GM18520 (cell line): ENCODE measurements at regions not wholly inside any gene's neighbourhood (a gene's known extent, or its start where the extent isn't known, plus 50 kb on each side); places are given as distances from the start of the nearest gene placed in this dataset.
"Not testable (repeated sequence)": the region's sequence is repeated elsewhere in the genome, so short reads cannot be mapped to it uniquely, and the experiment has no call there.

Experiments
- ATAC-seq: cut with Tn5 transposase; IDR thresholded peaks from one replicate; pipeline ENCODE4 v1.9.1; 2021; ENCODE audit not compliant: unreplicated experiment

DNA sequence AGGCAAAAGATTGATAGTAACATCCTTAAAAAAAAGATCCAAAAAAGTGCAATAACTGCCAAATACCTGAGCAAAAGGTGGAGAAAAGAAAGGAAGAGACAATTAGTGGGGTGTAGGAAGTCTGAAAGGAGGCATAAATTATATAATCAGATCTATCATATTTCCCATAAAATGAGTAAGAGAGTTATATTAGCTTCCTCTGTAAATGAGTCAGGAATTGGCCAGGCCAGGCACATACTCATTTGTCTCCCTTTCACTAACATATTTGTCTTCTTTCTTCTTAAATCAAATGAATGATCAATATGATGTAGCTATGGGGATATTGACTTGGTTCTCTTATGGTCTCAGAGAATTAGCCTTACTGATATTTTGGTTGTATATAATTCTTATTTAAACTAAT lies 292.3 kb upstream of the CADM2 start:
- no peak for ATAC-seq

- no peak for ATAC-seq
Measured at GRCh38 chr3:84679211-84679610, 279.6 kb upstream of the CADM2 start.

DNA sequence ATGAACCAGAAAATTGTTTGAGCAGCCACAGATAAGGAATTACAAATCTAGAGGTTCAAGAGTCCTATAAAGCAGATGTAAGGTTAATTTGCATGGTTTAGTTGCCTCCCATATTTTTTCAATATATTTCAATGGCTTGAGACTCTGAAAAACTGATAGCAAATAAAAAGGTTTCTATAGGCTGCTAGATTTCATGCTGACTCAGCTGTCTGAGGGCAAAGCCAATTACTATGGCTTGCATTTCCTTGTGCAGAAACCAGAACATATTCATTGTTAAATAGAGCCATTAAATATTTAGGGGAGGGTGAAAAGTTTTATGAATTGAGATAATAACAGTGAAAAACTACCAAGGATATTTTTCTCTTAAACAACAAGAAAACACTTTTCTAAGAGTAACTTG lies 278.1 kb upstream of the CADM2 start:
- ATAC-seq, result no peak

GRCh38 chr3:84683493-84683892 lies 275.3 kb upstream of the CADM2 start:
- no peak for ATAC-seq

DNA sequence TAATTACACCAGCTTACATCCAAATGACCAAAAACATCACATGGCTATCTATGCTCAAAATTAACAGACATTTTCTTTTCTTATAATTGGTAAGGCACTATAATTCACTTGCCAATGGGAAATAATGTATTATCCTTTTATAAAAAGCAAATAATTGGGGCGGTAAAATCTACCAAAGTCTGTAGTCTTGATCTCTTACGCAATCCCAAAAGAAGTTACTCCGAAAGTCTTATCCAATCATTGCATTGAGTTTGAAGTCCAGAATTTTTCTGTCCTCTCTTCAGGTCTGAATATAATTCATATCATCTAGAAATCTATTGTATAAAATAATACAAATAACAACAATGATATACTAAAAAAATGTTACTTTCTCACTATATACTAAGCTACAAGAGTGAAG lies 273.3 kb upstream of the CADM2 start:
- no peak for ATAC-seq

- ATAC-seq, result no peak
Measured at GRCh38 chr3:84692261-84692660, 266.5 kb upstream of the CADM2 start.

DNA sequence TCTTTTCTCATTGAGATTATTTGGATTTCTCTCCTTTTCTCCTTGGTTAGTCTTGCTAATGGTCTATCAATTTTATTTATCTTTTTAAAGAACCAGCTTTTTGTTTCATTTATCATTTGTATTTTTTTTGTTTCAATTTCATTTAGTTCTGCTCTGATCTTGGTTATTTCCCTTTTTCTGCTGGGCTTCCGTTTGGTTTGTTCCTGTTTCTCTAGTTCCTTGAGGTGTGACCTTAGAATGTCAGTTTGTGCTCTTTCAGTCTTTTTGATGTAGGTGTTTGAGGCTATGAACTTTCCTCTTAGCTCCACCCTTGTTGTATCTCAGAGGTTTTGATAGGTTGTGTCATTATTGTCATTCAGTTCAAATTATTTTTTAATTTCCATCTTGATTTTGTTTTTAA lies 248.5 kb upstream of the CADM2 start:
- ATAC-seq, result not testable (repeated sequence)

- ATAC-seq, result no peak
Measured at GRCh38 chr3:84717894-84718293, 240.9 kb upstream of the CADM2 start.

- ATAC-seq, result peak; percentile 98
Measured at GRCh38 chr3:84724877-84725276, 233.9 kb upstream of the CADM2 start.

DNA sequence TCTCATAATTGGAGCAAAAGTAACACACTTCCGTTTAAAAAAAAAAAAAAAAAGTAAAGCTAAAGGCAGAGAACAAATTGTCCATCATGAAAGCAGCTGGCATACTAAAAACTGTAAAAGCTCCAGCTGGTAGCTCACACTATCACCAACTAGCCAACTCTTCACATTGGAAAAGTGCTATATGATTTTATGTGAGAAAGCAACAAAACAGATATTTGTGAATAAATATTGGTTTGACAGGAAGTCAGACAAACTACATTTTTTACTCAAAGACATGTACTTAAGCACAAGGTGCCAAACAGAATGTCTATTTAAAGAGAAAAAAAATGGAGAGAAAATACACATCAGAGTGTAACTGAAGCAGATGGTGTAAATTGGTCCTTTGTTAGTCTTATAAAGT lies 231.2 kb upstream of the CADM2 start:
- ATAC-seq, result no peak

GRCh38 chr3:84734731-84735130 lies 224.1 kb upstream of the CADM2 start:
- ATAC-seq, result not testable (repeated sequence)

- no peak for ATAC-seq
Measured at GRCh38 chr3:84738086-84738485, 220.7 kb upstream of the CADM2 start.

DNA sequence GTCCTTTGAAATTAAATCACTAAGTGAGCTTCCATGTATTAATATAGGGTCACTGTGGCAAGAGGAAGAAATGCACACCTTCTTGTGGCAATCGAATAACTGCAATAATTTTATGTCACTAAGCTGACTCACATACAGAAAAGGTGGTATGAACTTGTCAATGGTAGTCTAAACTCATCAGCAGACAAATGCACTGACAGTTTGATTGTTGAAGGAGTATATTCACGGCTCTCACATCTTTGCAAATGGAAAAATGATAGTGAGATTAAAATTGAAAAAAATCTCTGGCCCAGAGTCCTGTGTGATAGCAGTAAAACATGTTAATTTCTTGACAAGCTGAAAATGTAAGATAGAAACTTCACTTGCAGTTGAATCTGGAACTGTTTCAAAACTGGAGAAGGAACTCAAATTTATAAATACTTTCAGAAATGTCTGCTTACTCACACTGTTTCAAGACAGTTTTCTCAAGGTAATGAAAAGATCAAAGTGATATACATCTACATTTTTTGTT lies 215.8 kb upstream of the CADM2 start:
- ATAC-seq, result no peak

- no peak for ATAC-seq
Measured at GRCh38 chr3:84744130-84744529, 214.7 kb upstream of the CADM2 start.

DNA sequence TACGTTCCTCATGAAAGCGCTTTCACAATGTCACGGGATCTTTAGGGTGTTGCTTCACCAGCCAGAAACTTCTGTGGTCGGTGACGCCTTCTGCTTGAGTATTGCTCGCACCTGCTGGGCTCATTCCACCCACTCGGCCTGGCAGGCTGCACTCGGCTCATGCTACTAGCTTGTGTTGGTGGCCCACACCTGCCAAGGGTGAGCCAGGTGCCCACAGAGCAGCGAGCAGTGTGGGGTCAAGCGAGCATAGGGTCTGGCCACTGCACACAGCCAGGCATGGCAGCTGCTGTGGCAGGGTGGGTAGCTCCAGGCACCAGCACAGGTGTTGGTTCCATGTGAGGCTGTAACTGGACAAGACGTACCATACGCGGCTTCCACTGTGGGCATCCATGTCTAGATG lies 202.9 kb upstream of the CADM2 start:
- no peak for ATAC-seq

DNA sequence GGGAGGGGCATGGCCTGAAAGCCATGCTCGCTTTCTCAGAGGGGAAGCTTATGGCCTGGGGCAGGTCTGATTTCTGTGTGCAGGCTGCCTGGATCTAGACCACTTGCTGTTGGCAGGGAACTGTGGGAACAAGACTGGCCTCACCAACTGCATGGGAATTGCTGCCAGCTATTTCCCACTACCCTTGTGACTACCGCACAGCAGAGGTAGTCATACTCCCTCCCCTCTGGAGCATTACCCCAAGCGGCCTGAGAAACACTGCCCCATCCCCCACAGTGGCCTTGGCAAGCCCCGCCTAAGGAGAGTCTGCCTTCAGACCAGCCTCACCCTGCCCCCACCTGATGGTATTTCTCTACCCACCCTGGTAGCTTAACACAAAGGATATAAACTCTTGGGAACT lies 199.4 kb upstream of the CADM2 start:
- no peak for ATAC-seq

DNA sequence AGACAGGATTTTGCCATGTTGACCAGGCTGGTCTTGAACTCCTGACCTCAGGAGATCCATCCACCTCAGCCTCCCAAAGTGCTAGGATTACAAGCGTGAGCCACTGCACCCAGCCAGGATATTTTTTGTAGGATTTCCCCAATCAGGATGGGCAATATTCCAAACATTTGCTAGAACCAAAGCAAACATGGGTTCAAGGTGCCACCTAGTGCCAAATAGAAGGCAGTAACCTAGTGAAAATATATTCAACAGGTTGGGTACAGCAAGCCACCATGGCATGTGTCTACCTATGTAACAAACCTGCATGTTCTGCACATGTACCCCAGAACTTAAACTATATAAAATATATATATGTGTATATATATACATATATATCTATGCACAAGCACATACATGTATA lies 185.9 kb upstream of the CADM2 start:
- ATAC-seq, result no peak

DNA sequence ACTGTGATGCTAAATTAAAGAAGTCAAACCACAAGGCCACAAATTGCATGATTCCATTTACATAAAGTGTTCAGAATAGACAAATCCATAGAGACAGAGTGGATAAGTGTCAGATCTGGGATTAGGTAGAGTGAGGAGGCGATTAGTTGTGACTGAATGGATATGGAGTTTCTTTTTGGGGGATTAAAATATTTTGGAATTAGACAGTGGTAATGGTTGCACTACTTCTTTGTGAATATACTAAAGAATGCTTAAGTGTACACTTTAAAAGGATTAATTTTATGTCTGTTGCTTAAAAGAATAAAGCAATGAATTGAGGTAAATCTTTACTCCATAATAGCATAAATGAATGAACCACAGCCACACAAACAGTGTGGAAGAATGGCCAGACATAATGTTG lies 175.5 kb upstream of the CADM2 start:
- no peak for ATAC-seq

- ATAC-seq, result no peak
Measured at GRCh38 chr3:84789961-84790360, 168.8 kb upstream of the CADM2 start.

- ATAC-seq, result no peak
Measured at GRCh38 chr3:84806958-84807357, 151.8 kb upstream of the CADM2 start.

DNA sequence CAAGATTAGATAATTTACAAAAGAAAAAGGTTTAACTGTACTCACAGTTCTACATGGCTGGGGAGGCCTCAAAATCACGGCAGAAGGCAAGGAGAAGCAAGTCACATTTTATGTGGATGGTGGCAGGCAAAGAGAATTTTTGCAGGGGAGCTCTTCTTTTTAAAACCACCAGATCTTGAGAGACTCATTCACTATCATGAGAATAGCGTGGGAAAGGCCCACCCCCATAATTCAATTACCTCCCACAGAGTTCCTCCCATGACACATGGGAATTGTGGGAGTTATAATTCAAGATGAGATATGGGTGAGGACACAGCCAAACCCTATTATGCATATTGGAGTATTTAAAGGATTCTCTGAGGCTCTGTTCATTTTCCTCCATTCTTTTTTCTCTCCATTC lies 138.7 kb upstream of the CADM2 start:
- no peak for ATAC-seq

DNA sequence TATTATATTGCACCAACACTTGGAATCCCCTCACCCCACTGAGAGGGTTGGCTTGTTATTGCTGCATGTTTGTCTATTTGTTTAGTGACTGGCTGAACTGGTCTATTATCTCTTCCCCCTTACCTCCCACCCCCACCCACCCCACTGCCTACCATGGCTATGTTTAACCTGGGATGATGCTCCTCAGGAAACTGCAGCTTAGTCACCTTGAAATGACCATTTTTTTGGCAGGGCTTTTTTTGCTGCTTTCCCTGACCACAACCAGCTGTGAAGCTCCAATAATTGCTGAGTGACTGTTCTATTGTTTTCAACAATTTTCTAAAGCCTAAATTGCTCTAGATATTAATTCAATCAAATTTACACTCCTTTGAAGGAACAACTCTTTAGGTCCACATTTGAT lies 137.9 kb upstream of the CADM2 start:
- no peak for ATAC-seq

DNA sequence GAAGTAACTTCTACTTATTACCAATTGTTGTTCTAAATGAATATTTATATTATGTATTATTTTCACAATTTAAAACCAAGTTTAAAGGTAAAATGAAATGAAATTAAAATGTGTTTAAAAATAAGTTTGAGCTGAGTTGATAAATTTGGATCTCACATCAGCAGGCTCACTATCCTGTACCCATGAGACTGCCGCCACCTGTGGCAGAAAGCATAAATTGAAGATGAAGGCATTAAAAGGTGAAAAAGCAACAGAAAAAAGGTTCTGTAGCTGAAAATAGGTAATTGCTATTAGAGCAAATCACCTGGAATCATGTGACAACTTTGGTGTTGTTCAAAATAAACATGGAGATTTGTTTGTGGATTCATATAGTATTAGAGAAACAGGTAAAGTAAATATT lies 133.0 kb upstream of the CADM2 start:
- no peak for ATAC-seq

- no peak for ATAC-seq
Measured at GRCh38 chr3:84830476-84830875, 128.3 kb upstream of the CADM2 start.
